T-helper 17 cell (primary cell): ENCODE measurements at regions not wholly inside any gene's neighbourhood (a gene's known extent, or its start where the extent isn't known, plus 50 kb on each side); places are given as distances from the start of the nearest gene placed in this dataset.

ENCODE experiments used
- ATAC-seq: fragments of 150-1000 bp; cut with Tn5 transposase; 2 replicates; pipeline ENCODE4 v1.10.0; 2021; ENCODE audit warnings: mild to moderate bottlenecking, moderate library complexity
- DNase-seq, 3 donors: peaks; one replicate each; pipeline versions ENCODE4 v3.0.0 to v3.0.0-alpha.2; 2020 to 2021
- H3K9me3 ChIP-seq: one replicate; pipeline ENCODE4 v1.7.0; 2013; ENCODE audit warnings: low read length, mild to moderate bottlenecking; ENCODE audit not compliant: control insufficient read depth, poor library complexity, severe bottlenecking
- H3K27ac Mint-ChIP-seq: one replicate; pipeline ENCODE4 v1.8.0; 2022; ENCODE audit warnings: mild to moderate bottlenecking, moderate library complexity, mixed read lengths
- H3K27me3 Mint-ChIP-seq: one replicate; pipeline ENCODE4 v1.8.0; 2022; ENCODE audit warnings: mixed read lengths
- H3K36me3 Mint-ChIP-seq: one replicate; pipeline ENCODE4 v1.8.0; 2022; ENCODE audit warnings: low read depth, mixed read lengths
- H3K4me1 Mint-ChIP-seq: one replicate; pipeline ENCODE4 v1.8.0; 2022; ENCODE audit warnings: mild to moderate bottlenecking, mixed read lengths
- H3K4me3 Mint-ChIP-seq: one replicate; pipeline ENCODE4 v1.8.0; 2022; ENCODE audit warnings: mild to moderate bottlenecking, moderate library complexity, mixed read lengths

GRCh38 chr14:81637639-81638038 is 104.0 kb upstream of the SEL1L start:
- no peak overlapping the region for H3K27ac Mint-ChIP-seq
- no peak for DNase-seq
- H3K9me3 ChIP-seq, result no peaks in the 10 kb centered on the region
- no peaks in the 10 kb centered on the region for H3K36me3 Mint-ChIP-seq
- H3K4me3 Mint-ChIP-seq, result no peak overlapping the region
- no peaks in the 10 kb centered on the region for H3K4me1 Mint-ChIP-seq
- no peak for ATAC-seq
- peaks cover 18% of the 10 kb centered on the region for H3K27me3 Mint-ChIP-seq

GRCh38 chr14:81638656-81639280 is 105.1 kb upstream of the SEL1L start:
- no peak for DNase-seq
- no peaks in the 10 kb centered on the region for H3K9me3 ChIP-seq
- H3K4me3 Mint-ChIP-seq, result no peak overlapping the region
- no peaks in the 10 kb centered on the region for H3K4me1 Mint-ChIP-seq
- no peaks in the 10 kb centered on the region for H3K36me3 Mint-ChIP-seq
- H3K27ac Mint-ChIP-seq, result no peak overlapping the region
- peaks cover 18% of the 10 kb centered on the region for H3K27me3 Mint-ChIP-seq
- ATAC-seq, result no peak

GRCh38 chr14:81653626-81654025 is 120.0 kb upstream of the SEL1L start:
- H3K9me3 ChIP-seq, result no peaks in the 10 kb centered on the region
- no peak for ATAC-seq
- Mint-ChIP-seq H3K4me3 (no peak overlapping the region), H3K27me3 (peaks cover 2% of the 10 kb centered on the region), H3K27ac (no peak overlapping the region), H3K36me3 (no peaks in the 10 kb centered on the region), H3K4me1 (no peaks in the 10 kb centered on the region)
- no peak for DNase-seq

- ATAC-seq (no peak), DNase-seq (no peak)
- H3K4me1 Mint-ChIP-seq, result no peaks in the 10 kb centered on the region
- no peaks in the 10 kb centered on the region for H3K36me3 Mint-ChIP-seq
- no peak overlapping the region for H3K27ac Mint-ChIP-seq
- no peak overlapping the region for H3K4me3 Mint-ChIP-seq
- H3K27me3 Mint-ChIP-seq, result no peaks in the 10 kb centered on the region
- no peaks in the 10 kb centered on the region for H3K9me3 ChIP-seq
These were observed 122.0 kb upstream of the SEL1L start for GRCh38 chr14:81655423-81656314.

- ATAC-seq, result no peak
- H3K9me3 ChIP-seq, result no peaks in the 10 kb centered on the region
These were observed 123.2 kb upstream of the SEL1L start for GRCh38 chr14:81656811-81657210.

GRCh38 chr14:81662066-81662465 is 128.4 kb upstream of the SEL1L start:
- no peak overlapping the region for H3K27ac Mint-ChIP-seq
- DNase-seq (no peak), ATAC-seq (no peak)
- H3K4me1 Mint-ChIP-seq, result no peaks in the 10 kb centered on the region
- no peak overlapping the region for H3K4me3 Mint-ChIP-seq
- no peaks in the 10 kb centered on the region for H3K36me3 Mint-ChIP-seq
- H3K27me3 Mint-ChIP-seq, result no peaks in the 10 kb centered on the region
- no peaks in the 10 kb centered on the region for H3K9me3 ChIP-seq

More at GRCh38 chr14:81656811-81657210, 123.2 kb upstream of the SEL1L start:
- no peak overlapping the region for H3K4me3 Mint-ChIP-seq
- DNase-seq, result no peak
- no peaks in the 10 kb centered on the region for H3K36me3 Mint-ChIP-seq
- no peak overlapping the region for H3K27ac Mint-ChIP-seq
- H3K4me1 Mint-ChIP-seq, result no peaks in the 10 kb centered on the region
- no peaks in the 10 kb centered on the region for H3K27me3 Mint-ChIP-seq

- Mint-ChIP-seq H3K36me3 (no peaks in the 10 kb centered on the region), H3K27me3 (no peaks in the 10 kb centered on the region), H3K27ac (no peak overlapping the region), H3K4me1 (no peaks in the 10 kb centered on the region), H3K4me3 (no peak overlapping the region)
- no peak for DNase-seq
- no peaks in the 10 kb centered on the region for H3K9me3 ChIP-seq
- ATAC-seq, result no peak
These were observed 129.0 kb upstream of the SEL1L start for GRCh38 chr14:81662570-81663197.

GRCh38 chr14:81668626-81669274 is 135.1 kb upstream of the SEL1L start:
- H3K4me1 Mint-ChIP-seq, result no peaks in the 10 kb centered on the region
- ATAC-seq (no peak), DNase-seq (no peak)
- H3K27ac Mint-ChIP-seq, result no peak overlapping the region
- H3K27me3 Mint-ChIP-seq, result no peaks in the 10 kb centered on the region
- H3K4me3 Mint-ChIP-seq, result no peak overlapping the region
- H3K36me3 Mint-ChIP-seq, result no peaks in the 10 kb centered on the region
- no peaks in the 10 kb centered on the region for H3K9me3 ChIP-seq

GRCh38 chr14:81669308-81669707 is 135.7 kb upstream of the SEL1L start:
- Mint-ChIP-seq H3K4me3 (no peak overlapping the region), H3K36me3 (no peaks in the 10 kb centered on the region), H3K4me1 (no peaks in the 10 kb centered on the region), H3K27me3 (no peaks in the 10 kb centered on the region), H3K27ac (no peak overlapping the region)
- ATAC-seq (no peak), DNase-seq (no peak)
- H3K9me3 ChIP-seq, result no peaks in the 10 kb centered on the region

- H3K4me1 Mint-ChIP-seq, result no peaks in the 10 kb centered on the region
- H3K36me3 Mint-ChIP-seq, result no peaks in the 10 kb centered on the region
- H3K27ac Mint-ChIP-seq, result no peak overlapping the region
- ATAC-seq (no peak), DNase-seq (no peak)
- H3K27me3 Mint-ChIP-seq, result peaks cover 16% of the 10 kb centered on the region
- no peak overlapping the region for H3K4me3 Mint-ChIP-seq
- no peaks in the 10 kb centered on the region for H3K9me3 ChIP-seq
These were observed 140.3 kb upstream of the SEL1L start for GRCh38 chr14:81673930-81674329.

GRCh38 chr14:81676395-81676794 is 142.7 kb upstream of the SEL1L start:
- no peaks in the 10 kb centered on the region for H3K9me3 ChIP-seq
- DNase-seq, result no peak
- no peak for ATAC-seq
- Mint-ChIP-seq H3K27me3 (peaks cover 16% of the 10 kb centered on the region), H3K4me3 (no peak overlapping the region), H3K36me3 (no peaks in the 10 kb centered on the region), H3K4me1 (no peaks in the 10 kb centered on the region), H3K27ac (no peak overlapping the region)

GRCh38 chr14:81676879-81677278 is 143.2 kb upstream of the SEL1L start:
- H3K27ac Mint-ChIP-seq, result no peak overlapping the region
- no peaks in the 10 kb centered on the region for H3K4me1 Mint-ChIP-seq
- H3K36me3 Mint-ChIP-seq, result no peaks in the 10 kb centered on the region
- ATAC-seq, result no peak
- H3K27me3 Mint-ChIP-seq, result peaks cover 16% of the 10 kb centered on the region
- no peak for DNase-seq
- H3K9me3 ChIP-seq, result no peaks in the 10 kb centered on the region
- no peak overlapping the region for H3K4me3 Mint-ChIP-seq

- DNase-seq, result no peak
- Mint-ChIP-seq H3K27ac (no peak overlapping the region), H3K4me1 (no peaks in the 10 kb centered on the region), H3K27me3 (peaks cover 16% of the 10 kb centered on the region), H3K36me3 (no peaks in the 10 kb centered on the region), H3K4me3 (no peak overlapping the region)
- no peaks in the 10 kb centered on the region for H3K9me3 ChIP-seq
- ATAC-seq, result no peak
These were observed 144.1 kb upstream of the SEL1L start for GRCh38 chr14:81677736-81678135.
